ENCODE measurements at regions not wholly inside any gene's neighbourhood (a gene's known extent, or its start where the extent isn't known, plus 50 kb on each side); places are given as distances from the start of the nearest gene placed in this dataset.
A peak's percentile ranks its signal among the peaks of the same experiment; 100 is the strongest.
"Not testable (repeated sequence)": the region's sequence is repeated elsewhere in the genome, so short reads cannot be mapped to it uniquely, and the experiment has no call there.

- DNase-seq = no peak
These were observed 121.2 kb upstream of the TANK start for GRCh38 chr2:161039071-161039470.

DNA sequence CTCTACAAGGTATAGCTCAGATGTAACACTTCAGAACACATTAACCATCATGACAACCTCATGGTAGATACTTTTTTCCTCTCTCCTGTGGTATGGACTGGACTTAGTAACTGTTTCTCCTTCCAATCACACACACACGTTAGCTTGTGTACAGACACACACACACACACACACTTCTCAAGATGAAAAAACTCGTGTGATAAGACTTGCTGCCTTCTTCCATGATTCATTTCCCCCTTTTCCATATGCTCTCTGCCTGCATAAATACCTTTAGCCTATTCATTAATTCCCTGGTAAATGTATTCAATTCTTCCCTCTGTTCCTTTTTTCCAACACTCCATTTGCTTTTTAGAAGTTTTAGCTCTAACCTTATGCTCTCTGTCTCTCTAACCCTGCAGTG, 118.9 kb upstream of the TANK start:
- no peak for DNase-seq

DNA sequence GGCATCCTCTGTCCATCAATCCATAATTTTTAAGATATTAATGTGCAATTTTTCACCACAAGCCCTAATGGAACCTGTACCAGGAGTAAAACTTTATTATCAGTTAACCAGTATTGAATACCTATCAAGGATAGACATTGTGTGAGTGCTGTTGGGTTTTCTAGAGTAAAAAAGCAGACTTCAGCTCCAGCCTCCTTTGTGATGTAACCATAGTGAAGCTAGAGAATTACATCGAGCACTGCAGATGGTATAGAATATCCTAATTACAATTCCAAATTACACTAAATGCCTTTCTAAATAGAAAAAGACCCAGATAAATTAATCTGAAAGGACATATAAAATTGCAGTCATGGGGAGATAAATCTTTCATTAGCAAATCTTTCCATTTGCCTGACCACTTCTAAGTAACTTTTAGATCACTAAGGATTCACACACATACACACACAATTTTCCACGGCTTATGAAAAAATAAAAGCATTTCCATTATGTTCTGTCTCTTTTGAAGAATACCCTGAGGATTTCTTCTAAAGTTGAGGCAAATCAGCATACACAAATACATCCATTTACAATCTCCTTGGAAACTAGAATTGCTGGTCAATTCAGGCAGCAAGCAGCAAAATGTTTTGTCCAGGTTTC, 117.1 kb upstream of the TANK start:
- no peak for DNase-seq

- DNase-seq = no peak
These were observed 115.9 kb upstream of the TANK start for GRCh38 chr2:161044095-161044865.

DNA sequence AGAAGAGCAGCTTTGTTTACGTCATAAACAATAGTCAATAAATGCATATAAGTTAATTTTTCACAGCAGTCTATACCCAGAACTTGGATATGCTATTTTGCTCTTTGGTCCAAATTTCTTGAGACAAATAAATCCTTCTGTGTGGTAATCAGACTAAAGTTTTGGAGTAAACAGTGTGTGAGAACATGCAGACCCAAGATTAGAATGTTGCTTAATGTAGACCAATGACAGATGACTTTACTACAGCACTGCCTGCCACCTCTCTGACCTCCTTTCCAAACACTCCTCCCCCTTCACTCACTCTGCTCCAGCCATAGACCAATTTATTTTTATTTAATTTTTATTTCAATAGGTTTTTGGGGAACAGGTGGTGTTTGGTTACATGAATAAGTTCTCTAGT, 115.3 kb upstream of the TANK start:
- no peak for DNase-seq

- DNase-seq = no peak
These were observed 114.5 kb upstream of the TANK start for GRCh38 chr2:161045726-161046125.

- DNase-seq = no peak
These were observed 113.4 kb upstream of the TANK start for GRCh38 chr2:161046876-161047275.

DNA sequence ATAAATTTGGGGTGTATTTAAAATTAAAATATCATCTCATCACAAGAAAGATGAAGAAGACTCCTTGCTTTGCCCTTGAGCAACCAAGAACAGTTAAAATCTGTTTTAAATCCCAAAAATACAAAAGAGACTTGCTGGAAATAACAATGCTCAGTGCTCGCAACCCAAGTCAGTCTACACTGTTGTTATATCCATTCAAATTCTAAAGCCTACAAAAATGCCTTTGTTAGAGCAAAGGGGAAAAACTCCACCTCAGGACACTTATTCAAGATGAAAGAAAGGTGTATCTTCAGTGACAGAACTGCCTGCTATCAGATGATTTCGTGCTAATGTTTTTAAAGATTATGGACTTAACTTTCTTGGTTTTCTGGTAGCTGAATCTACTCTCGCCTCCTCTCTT, 111.9 kb upstream of the TANK start:
- no peak for DNase-seq

GRCh38 chr2:161049559-161049958, 110.7 kb upstream of the TANK start:
- no peak for DNase-seq

GRCh38 chr2:161052214-161052613, 108.0 kb upstream of the TANK start:
- DNase-seq = no peak

DNA sequence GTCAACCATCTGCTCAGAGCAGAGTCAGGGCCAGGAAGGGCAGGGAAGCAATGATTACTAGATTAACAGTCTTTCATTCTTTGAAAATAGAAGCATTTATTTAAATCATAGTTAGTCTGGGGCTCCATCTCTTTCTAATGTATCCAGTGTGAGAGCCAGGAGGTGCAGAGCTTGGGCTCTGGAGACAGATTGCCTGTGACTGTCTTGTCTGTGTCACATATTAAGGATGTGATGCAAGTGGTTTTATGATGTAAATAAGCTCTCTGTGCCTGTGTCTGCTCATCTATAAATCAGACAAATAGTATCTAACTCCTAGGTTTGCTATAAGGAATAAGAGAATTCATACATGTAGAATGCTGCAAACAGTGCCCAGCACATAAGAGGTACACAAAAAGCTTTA, 104.9 kb upstream of the TANK start:
- no peak for DNase-seq

DNA sequence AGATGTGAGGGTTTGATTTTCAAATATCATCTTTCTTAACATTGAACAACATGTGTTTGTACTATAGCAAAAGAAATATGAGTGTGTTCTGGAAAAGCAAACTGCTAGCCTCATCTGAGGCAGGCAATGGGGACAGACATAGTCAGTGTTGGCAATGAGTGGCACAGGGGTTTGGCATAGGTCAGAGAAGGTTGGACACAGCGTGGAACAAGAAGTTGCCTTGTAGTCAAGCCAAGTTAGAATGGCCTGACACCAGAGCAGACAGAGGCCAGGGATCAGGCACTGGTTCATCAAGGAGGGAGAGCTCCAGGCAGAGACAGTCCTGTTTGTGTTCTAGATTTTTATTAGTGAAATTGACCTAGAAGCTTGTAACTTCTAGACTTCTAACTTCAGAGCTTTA, 100.8 kb upstream of the TANK start:
- DNase-seq = no peak

DNA sequence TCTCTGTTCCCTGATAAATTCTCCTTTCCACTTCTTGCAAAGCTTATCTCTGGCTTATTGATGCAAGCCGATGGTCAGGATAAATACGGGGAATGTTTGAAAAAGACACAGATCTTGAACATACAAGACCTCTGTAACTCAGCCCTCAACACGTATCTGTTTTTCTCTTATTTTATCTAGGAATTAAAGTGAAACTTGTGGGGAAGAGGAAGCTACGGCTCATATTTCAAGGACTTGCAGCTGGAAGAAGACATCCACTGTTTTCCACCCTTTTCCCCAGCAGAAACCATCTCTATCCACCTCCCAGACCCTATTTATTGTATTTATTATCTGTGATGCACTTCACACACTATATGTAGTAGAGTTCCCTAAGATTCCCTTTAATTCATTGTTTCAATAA, 98.4 kb upstream of the TANK start:
- DNase-seq = no peak

- DNase-seq = peak; percentile 57
These were observed 96.9 kb upstream of the TANK start for GRCh38 chr2:161063157-161063945.

GRCh38 chr2:161063946-161064306, 96.3 kb upstream of the TANK start:
- DNase-seq = no peak

DNA sequence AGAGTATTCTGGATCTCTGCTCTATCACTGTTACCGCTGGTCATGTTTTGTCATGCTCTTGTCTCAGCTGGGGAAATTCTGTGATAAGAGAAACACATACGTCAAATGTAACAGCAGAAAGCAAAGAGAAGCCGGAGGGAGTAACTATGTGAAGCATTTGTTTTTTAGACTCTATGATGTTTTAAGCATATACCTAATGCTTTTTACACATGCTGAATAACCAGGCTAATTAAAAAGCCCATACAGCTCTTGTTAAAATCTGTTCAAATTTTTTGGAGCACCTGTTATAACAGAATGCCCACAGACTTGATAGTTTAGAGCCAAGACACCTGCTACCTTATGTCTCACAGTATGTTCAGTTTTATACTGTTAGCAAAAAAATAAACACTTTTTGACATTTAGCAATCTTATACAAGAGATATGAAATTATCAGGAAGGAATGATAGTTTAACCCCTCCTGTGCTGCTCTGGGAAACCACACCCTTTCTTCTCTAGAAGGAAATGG, 92.3 kb upstream of the TANK start:
- DNase-seq = no peak

- no peak for DNase-seq
These were observed 91.6 kb upstream of the TANK start for GRCh38 chr2:161068670-161069069.

- DNase-seq = no peak
These were observed 89.3 kb upstream of the TANK start for GRCh38 chr2:161070693-161071479.

DNA sequence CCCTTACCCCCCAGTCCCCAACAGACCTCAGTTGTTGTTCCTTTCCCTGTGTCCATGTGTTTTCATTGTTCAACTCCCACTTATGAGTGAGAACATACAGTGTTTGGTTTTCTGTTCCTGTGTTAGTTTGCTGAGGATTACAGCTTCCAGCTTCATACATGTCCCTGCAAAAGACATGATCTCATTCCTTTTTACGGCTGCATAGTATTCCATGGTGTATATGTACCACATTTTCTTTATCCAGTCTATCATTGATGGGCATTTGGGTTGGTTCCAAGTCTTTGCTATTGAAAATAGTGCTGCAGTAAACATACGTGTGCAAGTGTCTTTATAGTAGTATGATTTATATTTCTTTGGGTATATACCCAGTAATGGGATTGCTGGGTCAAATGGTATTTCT, 87.8 kb upstream of the TANK start:
- DNase-seq = not testable (repeated sequence)

DNA sequence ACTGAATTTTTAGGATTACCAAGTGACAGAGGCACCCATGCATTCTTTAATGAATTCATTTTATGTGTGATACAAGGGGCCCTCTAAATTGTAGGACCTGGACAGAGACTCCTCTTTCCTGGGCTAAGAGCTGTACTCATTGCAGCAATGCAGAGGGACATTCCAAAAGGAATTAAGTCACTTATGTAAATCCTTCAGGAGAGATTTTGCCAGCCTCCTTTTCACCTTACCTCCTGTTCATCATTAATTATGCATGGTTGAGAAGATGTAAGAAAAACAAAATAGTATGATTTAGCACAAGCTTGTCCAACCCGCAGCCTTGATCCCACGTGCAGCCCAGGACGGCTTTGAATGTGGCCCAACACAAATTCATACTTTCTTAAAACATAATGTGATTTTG, 84.5 kb upstream of the TANK start:
- DNase-seq = no peak

DNA sequence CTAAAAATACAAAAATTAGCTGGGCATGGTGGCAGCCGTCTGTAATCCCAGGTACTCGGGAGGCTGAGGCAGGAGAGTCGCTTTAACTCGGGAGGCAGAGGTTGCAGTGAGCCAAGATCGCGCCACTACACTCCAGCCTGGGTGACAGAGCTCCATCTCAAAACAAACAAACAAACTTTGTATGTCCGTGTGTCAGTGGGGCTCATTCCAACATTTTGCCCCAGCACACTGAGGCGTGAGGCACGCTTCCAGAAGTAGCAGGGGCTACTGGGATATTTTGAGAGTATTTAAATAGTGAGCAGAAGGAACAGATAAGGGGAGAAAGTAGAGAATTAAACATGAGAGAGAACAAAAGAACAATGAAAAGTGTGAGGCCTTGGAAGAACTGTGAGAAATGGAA, 83.3 kb upstream of the TANK start:
- no peak for DNase-seq

- DNase-seq = no peak
These were observed 82.6 kb upstream of the TANK start for GRCh38 chr2:161077367-161078210.

Measured in NCI-H2081 treated with DMSO at 0.1 percent for 48 hours (cell line).